IMR-90 (cell line): ENCODE measurements at regions not wholly inside any gene's neighbourhood (a gene's known extent, or its start where the extent isn't known, plus 50 kb on each side); places are given as distances from the start of the nearest gene placed in this dataset.
"Not testable (repeated sequence)": the region's sequence is repeated elsewhere in the genome, so short reads cannot be mapped to it uniquely, and the experiment has no call there.

ENCODE experiments used
- ATAC-seq: fragments of 200-7000 bp; cut with Tn5 transposase; 2 replicates; pipeline ENCODE4 v1.9.1; 2020; ENCODE audit warnings: low read depth, mild to moderate bottlenecking, moderate library complexity
- BruUV-seq: library from RNA; stranded (reverse); fragments of 400-500 nt; replicated peaks from 2 replicates; lab custom pipeline; 2021; lab: Mats Ljungman, UMichigan
- CTCF ChIA-PET: fragments of 300-600 bp; formaldehyde crosslinking; extraction: SDS; loops from one replicate; lab custom pipeline; 2021; ENCODE audit warnings: antibody characterized with exemption; lab: Yijun Ruan, JAX
- POLR2A ChIA-PET: fragments of 300-600 bp; sonication (Branson Sonifier 250); formaldehyde crosslinking; loops from one replicate; lab custom pipeline; 2022; ENCODE audit warnings: antibody characterized with exemption; ENCODE audit not compliant: unreplicated experiment; lab: Charles Lee
- DNase-seq: peaks from one replicate; pipeline ENCODE4 v3.0.0; 2013
- H2AFZ ChIP-seq: replicated peaks from 2 replicates; pipeline ENCODE3; 2013; ENCODE audit warnings: low read length, mild to moderate bottlenecking; ENCODE audit not compliant: poor library complexity
- H2AK5ac ChIP-seq: 2 replicates; pipeline ENCODE4 v1.6.1; 2013; ENCODE audit warnings: low read depth, low read length, inconsistent platforms
- H2AK9ac ChIP-seq: replicated peaks from 2 replicates; pipeline ENCODE3; 2013; ENCODE audit warnings: mild to moderate bottlenecking, low read depth, low read length, moderate library complexity; ENCODE audit not compliant: poor library complexity
- H2BK120ac ChIP-seq: 2 replicates; pipeline ENCODE4 v1.6.1; 2013; ENCODE audit warnings: low read depth, low read length, inconsistent platforms
- H2BK15ac ChIP-seq: 3 replicates; pipeline ENCODE4 v1.6.1; 2013; ENCODE audit warnings: low read depth, low read length, inconsistent platforms
- H2BK20ac ChIP-seq: 2 replicates; pipeline ENCODE4 v1.6.1; 2013; ENCODE audit warnings: low read depth, mild to moderate bottlenecking, inconsistent platforms, low read length, moderate library complexity
- H2BK5ac ChIP-seq: 2 replicates; pipeline ENCODE4 v1.6.1; 2013; ENCODE audit warnings: mild to moderate bottlenecking, low read depth, low read length, inconsistent platforms; ENCODE audit not compliant: poor library complexity, severe bottlenecking
- H3K14ac ChIP-seq: replicated peaks from 2 replicates; pipeline ENCODE4 v1.6.1; 2013; ENCODE audit warnings: low read depth, low read length, inconsistent platforms
- H3K18ac ChIP-seq: 2 replicates; pipeline ENCODE4 v1.6.1; 2013; ENCODE audit warnings: low read depth, low read length, control low read depth
- H3K23ac ChIP-seq: 2 replicates; pipeline ENCODE4 v1.6.1; 2013; ENCODE audit warnings: low read depth, low read length, inconsistent platforms
- H3K27ac ChIP-seq: 2 replicates; pipeline ENCODE4 v1.5.1; 2013; ENCODE audit warnings: mild to moderate bottlenecking, control low read depth, low read length; ENCODE audit not compliant: insufficient read depth
- H3K27me3 ChIP-seq: 2 replicates; pipeline ENCODE4 v1.6.1; 2013; ENCODE audit warnings: low read length; ENCODE audit not compliant: control insufficient read depth, insufficient read depth
- H3K36me3 ChIP-seq: 2 replicates; pipeline ENCODE4 v1.6.1; 2013; ENCODE audit warnings: low read length, mixed read lengths; ENCODE audit not compliant: control insufficient read depth, insufficient read depth
- H3K4ac ChIP-seq: 2 replicates; pipeline ENCODE4 v1.6.1; 2013; ENCODE audit warnings: low read depth, low read length, inconsistent platforms
- H3K4me1 ChIP-seq: 2 replicates; pipeline ENCODE4 v1.6.1; 2013; ENCODE audit warnings: low read length, mixed read lengths; ENCODE audit not compliant: control insufficient read depth, insufficient read depth
- H3K4me2 ChIP-seq: 2 replicates; pipeline ENCODE4 v1.6.1; 2013; ENCODE audit warnings: low read depth, mild to moderate bottlenecking, control low read depth, low read length, moderate library complexity
- H3K4me3 ChIP-seq: 2 replicates; pipeline ENCODE4 v1.5.1; 2013; ENCODE audit warnings: low read depth, mild to moderate bottlenecking, control low read depth, low read length, moderate library complexity; ENCODE audit not compliant: insufficient read depth
- H3K56ac ChIP-seq: 2 replicates; pipeline ENCODE4 v1.6.1; 2013; ENCODE audit warnings: low read length, inconsistent platforms; ENCODE audit not compliant: insufficient read depth; ENCODE audit errors: extremely low read depth
- H3K79me1 ChIP-seq, 2 experiments: 2 replicates each; pipeline ENCODE4 v1.6.1; 2013; ENCODE audit warnings: low read length in 2 of 2, inconsistent platforms in 1 of 2, low read depth in 1 of 2
- H3K9ac ChIP-seq: 2 replicates; pipeline ENCODE4 v1.6.1; 2013; ENCODE audit warnings: low read depth, low read length, control low read depth
- H3K9me1 ChIP-seq: 2 replicates; pipeline ENCODE4 v1.6.1; 2013; ENCODE audit warnings: low read length, inconsistent platforms; ENCODE audit not compliant: insufficient read depth
- H3K9me3 ChIP-seq: 2 replicates; pipeline ENCODE4 v1.6.1; 2013; ENCODE audit warnings: low read length; ENCODE audit not compliant: control insufficient read depth, insufficient read depth
- H4K20me1 ChIP-seq: 2 replicates; pipeline ENCODE4 v1.6.1; 2013; ENCODE audit warnings: low read length, inconsistent platforms; ENCODE audit not compliant: insufficient read depth
- H4K5ac ChIP-seq: 2 replicates; pipeline ENCODE4 v1.6.1; 2013; ENCODE audit warnings: mild to moderate bottlenecking, low read depth, low read length, control low read depth
- H4K8ac ChIP-seq, 2 experiments: 2 replicates each; pipeline ENCODE4 v1.6.1; 2013; ENCODE audit warnings: low read depth in 2 of 2, low read length in 2 of 2, control low read depth in 1 of 2, inconsistent platforms in 1 of 2
- H4K91ac ChIP-seq: 2 replicates; pipeline ENCODE4 v1.6.1; 2013; ENCODE audit warnings: low read depth, low read length, inconsistent platforms; ENCODE audit not compliant: insufficient read depth
- RCOR1 ChIP-seq: IDR thresholded peaks from 2 replicates; pipeline ENCODE4 v1.6.1; 2012; ENCODE audit warnings: mild to moderate bottlenecking, low read length, improper control_type of control experiment; ENCODE audit not compliant: insufficient replicate concordance
- WGBS, 2 experiments: methylation state at CpG; one replicate each; pipeline versions ENCODE4 v1.1.5 to v1.1.7; 2013; ENCODE audit warnings: missing lambda C conversion rate in 2 of 2; ENCODE audit not compliant: insufficient read length in 1 of 2; ENCODE audit errors: extremely low coverage in 2 of 2; 5-methylcytosine and 5-hydroxymethylcytosine counted together
- dilution Hi-C: fragments of 300-500 bp; cut with HindIII; formaldehyde crosslinking; loops from one replicate; pipeline ENCODE4 v1.14.3; 2018; ENCODE audit warnings: low sequenced_read_pairs; ENCODE audit not compliant: unreplicated experiment
- in situ Hi-C: fragments of 300-500 bp; cut with MboI; formaldehyde crosslinking; loops from 3 replicates; pipeline ENCODE4 v1.14.3; 2019; ENCODE audit warnings: low sequenced_read_pairs, inconsistent platforms, mixed read lengths
- intact Hi-C: fragments of 100-400 bp; cut with micrococcal nuclease; formaldehyde crosslinking; loops from 2 replicates; pipeline ENCODE4 v1.10.0; 2022

GRCh38 chrX:114519524-114519923, 64.4 kb upstream of the HTR2C start:
- Histone ChIP-seq H3K27ac (no peak overlapping the region), H2AK5ac (no peak overlapping the region), H3K4me2 (no peak overlapping the region)

GRCh38 chrX:114520701-114521100, 63.2 kb upstream of the HTR2C start:
- H2AK9ac ChIP-seq, H3K14ac ChIP-seq, dilution Hi-C loops, in situ Hi-C loops, H3K79me1 ChIP-seq, H3K4ac ChIP-seq, H3K56ac ChIP-seq, H3K9me3 ChIP-seq, H3K4me3 ChIP-seq, H3K4me2 ChIP-seq, H2AFZ ChIP-seq, H3K27ac ChIP-seq, H3K18ac ChIP-seq, DNase-seq, H4K91ac ChIP-seq, H2BK120ac ChIP-seq, intact Hi-C loops, ATAC-seq, BruUV-seq, H2AK5ac ChIP-seq, POLR2A ChIA-PET, CTCF ChIA-PET, H3K23ac ChIP-seq, H4K5ac ChIP-seq, H2BK20ac ChIP-seq, H2BK15ac ChIP-seq, H3K4me1 ChIP-seq, H4K20me1 ChIP-seq, H3K9ac ChIP-seq, H3K36me3 ChIP-seq, H4K8ac ChIP-seq, H3K27me3 ChIP-seq, H3K9me1 ChIP-seq, H2BK5ac ChIP-seq: not testable (repeated sequence)
- no CpG with 5 or more reads among the region's 2 CpGs for WGBS, 2 experiments

More at GRCh38 chrX:114519524-114519923, 64.4 kb upstream of the HTR2C start:
- H3K9ac ChIP-seq: no peak overlapping the region
- peaks cover 6% of the 10 kb centered on the region; the same call in 1 of the 2 replicates for H3K9me3 ChIP-seq
- no peaks in the 10 kb centered on the region for H3K36me3 ChIP-seq
- H2AK9ac ChIP-seq: no peak overlapping the region
- H3K4me3 ChIP-seq: no peak overlapping the region
- H3K56ac ChIP-seq: no peak overlapping the region
- TF ChIP-seq RCOR1: no peak
- H2AFZ ChIP-seq: no peak overlapping the region
- no peaks in the 10 kb centered on the region for H4K20me1 ChIP-seq
- no peak overlapping the region for H3K4ac ChIP-seq
- no peaks in the 10 kb centered on the region for H3K9me1 ChIP-seq
- ChIA-PET CTCF (no interaction called here), POLR2A (no interaction called here)
- H4K5ac ChIP-seq: no peak overlapping the region
- H3K23ac ChIP-seq: no peak overlapping the region
- no peak overlapping the region for H4K8ac ChIP-seq
- H2BK15ac ChIP-seq: no peak overlapping the region
- in situ Hi-C loops: no loop called here
- no CpG with 5 or more reads among the region's 1 CpG for WGBS, 2 experiments
- no peak overlapping the region for H2BK120ac ChIP-seq
- H3K18ac ChIP-seq: no peak overlapping the region
- no peak overlapping the region for H4K91ac ChIP-seq
- ATAC-seq: no peak
- no peak overlapping the region for H2BK5ac ChIP-seq
- no peak for DNase-seq
- dilution Hi-C loops: no loop called here
- no peaks in the 10 kb centered on the region for H3K4me1 ChIP-seq
- H3K27me3 ChIP-seq: no peaks in the 10 kb centered on the region
- no peak overlapping the region for H2BK20ac ChIP-seq
- no TSS peak for BruUV-seq
- intact Hi-C loops: no loop called here
- H3K79me1 ChIP-seq: no peaks in the 10 kb centered on the region
- no peak overlapping the region for H3K14ac ChIP-seq
